SU-DHL-6 (cell line): ENCODE measurements at regions not wholly inside any gene's neighbourhood (a gene's known extent, or its start where the extent isn't known, plus 50 kb on each side); places are given as distances from the start of the nearest gene placed in this dataset.

Experiments
- CTCF ChIP-seq: fragments of 200-600 bp; sonication (generic); IDR thresholded peaks from one replicate; pipeline ENCODE4 v1.5.1; 2017; ENCODE audit warnings: antibody characterized with exemption, mild to moderate bottlenecking, low read length, moderate library complexity; ENCODE audit not compliant: insufficient read depth, poor library complexity, severe bottlenecking
- EZH2phosphoT487 ChIP-seq: fragments of 200-600 bp; sonication (generic), shearing (Covaris generic); conservative IDR thresholded peaks from 2 replicates; pipeline ENCODE4 v1.6.1; 2018; ENCODE audit warnings: mild to moderate bottlenecking, antibody characterized with exemption, low read length, moderate library complexity, mixed read lengths

- TF ChIP-seq CTCF: no peak
- TF ChIP-seq EZH2phosphoT487: no peak
Observed at GRCh38 chr4:138330531-138330930, 88.4 kb upstream of the SLC7A11 start.
